HepG2 (cell line): ENCODE measurements at regions not wholly inside any gene's neighbourhood (a gene's known extent, or its start where the extent isn't known, plus 50 kb on each side); places are given as distances from the start of the nearest gene placed in this dataset.

ENCODE experiments used
- POLR2AphosphoS5 ChIP-seq: IDR thresholded peaks from 2 replicates; pipeline ENCODE4 v1.6.1; 2012; ENCODE audit warnings: low read depth, low read length
- RXRA ChIP-seq: sonication (generic); formaldehyde crosslinking; IDR thresholded peaks from 2 replicates; pipeline ENCODE4 v1.5.1; 2020; ENCODE audit warnings: missing genetic modification reagents

DNA sequence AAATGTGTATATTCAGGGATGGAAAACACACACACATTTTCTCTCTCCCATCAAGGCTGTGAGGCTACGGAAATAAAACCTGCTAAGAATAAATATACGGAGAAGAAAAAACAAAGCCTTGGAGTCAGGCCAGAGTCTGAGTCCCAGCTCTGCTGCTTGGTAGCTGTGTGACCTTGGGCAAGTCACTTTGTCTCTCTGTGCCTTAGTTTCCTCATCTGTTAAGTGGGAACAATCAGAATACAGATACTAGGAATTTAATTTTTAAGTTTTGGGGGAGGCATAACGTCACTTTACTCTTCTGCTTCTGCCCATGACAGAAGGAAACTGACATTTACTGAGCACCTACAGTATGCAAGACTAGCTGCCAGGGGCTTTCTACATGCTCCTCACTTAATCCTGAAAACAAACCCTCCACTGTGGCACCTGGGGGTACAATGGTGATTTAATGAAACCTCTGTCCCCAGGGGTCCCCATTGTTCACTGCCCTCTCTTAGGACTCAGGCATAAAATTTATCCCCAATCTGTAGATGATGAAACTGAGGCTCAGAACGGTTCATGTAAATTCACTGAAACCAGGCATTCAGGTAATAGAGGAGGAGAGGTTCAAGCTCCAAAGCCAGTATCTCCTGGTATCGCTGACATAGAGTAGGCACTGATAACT is 131.9 kb upstream of the SERPIND1 start:
- no peak for TF ChIP-seq POLR2AphosphoS5
- no peak for TF ChIP-seq RXRA (CRISPR knock-in tag)
